ENCODE measurements at regions not wholly inside any gene's neighbourhood (a gene's known extent, or its start where the extent isn't known, plus 50 kb on each side); places are given as distances from the start of the nearest gene placed in this dataset.
A peak's percentile ranks its signal among the peaks of the same experiment; 100 is the strongest.

DNA sequence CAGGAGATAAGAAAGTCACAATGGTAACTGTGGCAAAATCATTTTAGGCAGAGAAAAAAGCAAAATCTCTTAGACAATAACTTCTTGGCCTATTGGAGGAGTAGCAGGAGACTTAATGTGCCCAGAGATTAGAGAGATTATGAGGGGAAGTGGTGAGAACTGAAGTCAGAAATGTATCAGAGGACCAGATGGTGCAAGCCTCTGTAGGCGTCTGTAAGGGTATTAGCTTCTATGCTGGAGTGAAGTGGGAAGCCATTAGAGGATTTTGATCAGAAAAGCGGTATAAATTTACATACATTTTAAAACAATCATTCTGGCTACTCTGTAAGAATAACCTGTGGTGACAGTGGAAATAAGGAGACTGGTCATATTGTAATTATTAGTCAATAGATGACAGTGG, 236.7 kb downstream of the FAT4 start:
- CTCF ChIA-PET = no interaction called here
- Histone ChIP-seq H3K36me3 (ENCODE audit: control insufficient read depth in 2 of 2, insufficient read depth in 2 of 2, low read length in 1 of 2) (no peaks in the 10 kb centered on the region), H2AFZ (ENCODE audit: control insufficient read depth, low read depth, low read length) (no peak overlapping the region), H3K27me3 (replicated peaks in 1 of 2; ENCODE audit: control insufficient read depth in 2 of 2, insufficient read depth in 2 of 2, low read length in 1 of 2) (no peaks in the 10 kb centered on the region), H3K4me3 (no peak overlapping the region), H3K27ac (ENCODE audit: control insufficient read depth, insufficient read depth) (no peak overlapping the region), H3K9ac (ENCODE audit: control insufficient read depth, insufficient read depth, low read length) (no peak overlapping the region), H3K4me2 (ENCODE audit: control insufficient read depth, insufficient read depth) (no peak overlapping the region), H3K4me1 (ENCODE audit: control insufficient read depth, insufficient read depth, low read length) (no peaks in the 10 kb centered on the region), H4K20me1 (ENCODE audit: control insufficient read depth, insufficient read depth) (no peaks in the 10 kb centered on the region), H3K9me3 (replicated peaks; ENCODE audit: control insufficient read depth, insufficient read depth, low read length) (no peaks in the 10 kb centered on the region), H3K79me2 (ENCODE audit: control insufficient read depth, insufficient read depth, low read length) (no peaks in the 10 kb centered on the region)
- BruUV-seq (replicated peaks) = no TSS peak
- POLR2A ChIA-PET = no interaction called here
- in situ Hi-C loops (cut with MboI) (no loop called here), intact Hi-C loops (cut with micrococcal nuclease; ENCODE audit: unreplicated experiment) (no loop called here)
- no peak for FAIRE-seq
- DNase-seq (ENCODE audit: low read depth, low spot score) = no peak
- 13% methylated on average over 2 of the region's 2 CpGs for WGBS (ENCODE audit: insufficient coverage, insufficient replicate concordance, low lambda C conversion rate, missing lambda C conversion rate)
- TF ChIP-seq, protein P1, sequence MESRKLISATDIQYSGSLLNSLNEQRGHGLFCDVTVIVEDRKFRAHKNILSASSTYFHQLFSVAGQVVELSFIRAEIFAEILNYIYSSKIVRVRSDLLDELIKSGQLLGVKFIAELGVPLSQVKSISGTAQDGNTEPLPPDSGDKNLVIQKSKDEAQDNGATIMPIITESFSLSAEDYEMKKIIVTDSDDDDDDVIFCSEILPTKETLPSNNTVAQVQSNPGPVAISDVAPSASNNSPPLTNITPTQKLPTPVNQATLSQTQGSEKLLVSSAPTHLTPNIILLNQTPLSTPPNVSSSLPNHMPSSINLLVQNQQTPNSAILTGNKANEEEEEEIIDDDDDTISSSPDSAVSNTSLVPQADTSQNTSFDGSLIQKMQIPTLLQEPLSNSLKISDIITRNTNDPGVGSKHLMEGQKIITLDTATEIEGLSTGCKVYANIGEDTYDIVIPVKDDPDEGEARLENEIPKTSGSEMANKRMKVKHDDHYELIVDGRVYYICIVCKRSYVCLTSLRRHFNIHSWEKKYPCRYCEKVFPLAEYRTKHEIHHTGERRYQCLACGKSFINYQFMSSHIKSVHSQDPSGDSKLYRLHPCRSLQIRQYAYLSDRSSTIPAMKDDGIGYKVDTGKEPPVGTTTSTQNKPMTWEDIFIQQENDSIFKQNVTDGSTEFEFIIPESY (IDR thresholded peaks at IDR 0.05) = no peak
- TF ChIP-seq SMAD5 (IDR thresholded peaks at IDR 0.05; ENCODE audit: low read depth) = no peak
- no peak for TF ChIP-seq TCF3 (IDR thresholded peaks at IDR 0.05; ENCODE audit: borderline replicate concordance, insufficient read depth, low read depth, low read length)
- no peak for TF ChIP-seq IKZF2 (IDR thresholded peaks at IDR 0.05)
- no peak for TF ChIP-seq SPI1 (IDR thresholded peaks at IDR 0.05; ENCODE audit: borderline replicate concordance, insufficient read depth, low read depth, low read length)
- TF ChIP-seq NFYA (IDR thresholded peaks at IDR 0.05; ENCODE audit: borderline replicate concordance, low read depth, low read length) = no peak
- no peak for TF ChIP-seq CBFB (IDR thresholded peaks at IDR 0.05; ENCODE audit: low read depth)
- no peak for TF ChIP-seq PAX5 (IDR thresholded peaks at IDR 0.05; ENCODE audit: borderline replicate concordance, low read depth, low read length)
- ATAC-seq = peak; percentile 26; the same call in 1 of the 3 replicates
- RAD21 ChIA-PET (ENCODE audit: unreplicated experiment) = no interaction called here
- SMC1A ChIA-PET (ENCODE audit: uncharacterized antibody, unreplicated experiment) = no interaction called here
